ENCODE measurements at regions not wholly inside any gene's neighbourhood (a gene's known extent, or its start where the extent isn't known, plus 50 kb on each side); places are given as distances from the start of the nearest gene placed in this dataset.

- peaks cover 0 to 2% (median 0%) of the 10 kb centered on the region in 5 donors for H3K9me3 ChIP-seq (ENCODE audit: control insufficient read depth in 5 of 5, low read length in 5 of 5)
- no peak overlapping the region for H3K4me3 ChIP-seq (ENCODE audit: low read depth in 1 of 5, low read length in 5 of 5)
- no peaks in the 10 kb centered on the region for H3K27me3 ChIP-seq (ENCODE audit: control insufficient read depth in 5 of 5, insufficient read depth in 4 of 5, low read length in 5 of 5)
- H3K9ac ChIP-seq (ENCODE audit: low read length in 5 of 5) = no peak overlapping the region
- H3K4me1 ChIP-seq (ENCODE audit: control insufficient read depth in 5 of 5, insufficient read depth in 5 of 5, low read length in 5 of 5) = peaks cover 0 to 15% (median 15%) of the 10 kb centered on the region in 5 donors
- no peaks in the 10 kb centered on the region for H3K36me3 ChIP-seq (ENCODE audit: control insufficient read depth in 5 of 5, insufficient read depth in 5 of 5, low read length in 5 of 5)
- H3K27ac ChIP-seq (ENCODE audit: low read depth, low read length) = no peak overlapping the region
Measured at GRCh38 chr2:12291303-12291702, 425.4 kb upstream of the TRIB2 start.

GRCh38 chr2:12293874-12294273 lies 422.9 kb upstream of the TRIB2 start:
- Histone ChIP-seq H3K27ac (ENCODE audit: low read depth, low read length) (no peak overlapping the region), H3K9me3 (ENCODE audit: control insufficient read depth in 5 of 5, low read length in 5 of 5) (peaks cover 0 to 2% (median 0%) of the 10 kb centered on the region in 5 donors), H3K27me3 (ENCODE audit: control insufficient read depth in 5 of 5, insufficient read depth in 4 of 5, low read length in 5 of 5) (no peaks in the 10 kb centered on the region), H3K9ac (ENCODE audit: low read length in 5 of 5) (no peak overlapping the region), H3K4me1 (ENCODE audit: control insufficient read depth in 5 of 5, insufficient read depth in 5 of 5, low read length in 5 of 5) (no peaks in the 10 kb centered on the region), H3K36me3 (ENCODE audit: control insufficient read depth in 5 of 5, insufficient read depth in 5 of 5, low read length in 5 of 5) (no peaks in the 10 kb centered on the region), H3K4me3 (ENCODE audit: low read depth in 1 of 5, low read length in 5 of 5) (no peak overlapping the region)

GRCh38 chr2:12295856-12296519 lies 420.7 kb upstream of the TRIB2 start:
- Histone ChIP-seq H3K4me3 (ENCODE audit: low read depth in 1 of 5, low read length in 5 of 5) (no peak overlapping the region), H3K9ac (ENCODE audit: low read length in 5 of 5) (no peak overlapping the region), H3K4me1 (ENCODE audit: control insufficient read depth in 5 of 5, insufficient read depth in 5 of 5, low read length in 5 of 5) (peaks cover 0 to 9% (median 0%) of the 10 kb centered on the region in 5 donors), H3K27ac (ENCODE audit: low read depth, low read length) (no peak overlapping the region), H3K9me3 (ENCODE audit: control insufficient read depth in 5 of 5, low read length in 5 of 5) (peaks cover 0 to 2% (median 0%) of the 10 kb centered on the region in 5 donors), H3K36me3 (ENCODE audit: control insufficient read depth in 5 of 5, insufficient read depth in 5 of 5, low read length in 5 of 5) (no peaks in the 10 kb centered on the region), H3K27me3 (ENCODE audit: control insufficient read depth in 5 of 5, insufficient read depth in 4 of 5, low read length in 5 of 5) (no peaks in the 10 kb centered on the region)

- no peak overlapping the region for H3K9ac ChIP-seq (ENCODE audit: low read length in 5 of 5)
- H3K4me1 ChIP-seq (ENCODE audit: control insufficient read depth in 5 of 5, insufficient read depth in 5 of 5, low read length in 5 of 5) = peaks cover 0 to 9% (median 0%) of the 10 kb centered on the region in 5 donors
- no peak overlapping the region for H3K27ac ChIP-seq (ENCODE audit: low read depth, low read length)
- peaks cover 0 to 2% (median 0%) of the 10 kb centered on the region in 5 donors for H3K9me3 ChIP-seq (ENCODE audit: control insufficient read depth in 5 of 5, low read length in 5 of 5)
- no peaks in the 10 kb centered on the region for H3K27me3 ChIP-seq (ENCODE audit: control insufficient read depth in 5 of 5, insufficient read depth in 4 of 5, low read length in 5 of 5)
- no peaks in the 10 kb centered on the region for H3K36me3 ChIP-seq (ENCODE audit: control insufficient read depth in 5 of 5, insufficient read depth in 5 of 5, low read length in 5 of 5)
- no peak overlapping the region for H3K4me3 ChIP-seq (ENCODE audit: low read depth in 1 of 5, low read length in 5 of 5)
Measured at GRCh38 chr2:12296915-12297314, 419.8 kb upstream of the TRIB2 start.

- H3K4me3 ChIP-seq (ENCODE audit: low read depth in 1 of 5, low read length in 5 of 5) = no peak overlapping the region
- no peak overlapping the region for H3K9ac ChIP-seq (ENCODE audit: low read length in 5 of 5)
- peaks cover 0 to 9% (median 0%) of the 10 kb centered on the region in 5 donors for H3K4me1 ChIP-seq (ENCODE audit: control insufficient read depth in 5 of 5, insufficient read depth in 5 of 5, low read length in 5 of 5)
- peaks cover 0 to 2% (median 0%) of the 10 kb centered on the region in 5 donors for H3K9me3 ChIP-seq (ENCODE audit: control insufficient read depth in 5 of 5, low read length in 5 of 5)
- no peak overlapping the region for H3K27ac ChIP-seq (ENCODE audit: low read depth, low read length)
- no peaks in the 10 kb centered on the region for H3K27me3 ChIP-seq (ENCODE audit: control insufficient read depth in 5 of 5, insufficient read depth in 4 of 5, low read length in 5 of 5)
- no peaks in the 10 kb centered on the region for H3K36me3 ChIP-seq (ENCODE audit: control insufficient read depth in 5 of 5, insufficient read depth in 5 of 5, low read length in 5 of 5)
Measured at GRCh38 chr2:12298352-12298751, 418.4 kb upstream of the TRIB2 start.

GRCh38 chr2:12299431-12299830 lies 417.3 kb upstream of the TRIB2 start:
- H3K36me3 ChIP-seq (ENCODE audit: control insufficient read depth in 5 of 5, insufficient read depth in 5 of 5, low read length in 5 of 5) = no peaks in the 10 kb centered on the region
- no peak overlapping the region for H3K9ac ChIP-seq (ENCODE audit: low read length in 5 of 5)
- no peak overlapping the region for H3K4me3 ChIP-seq (ENCODE audit: low read depth in 1 of 5, low read length in 5 of 5)
- no peak overlapping the region for H3K27ac ChIP-seq (ENCODE audit: low read depth, low read length)
- peaks cover 0 to 9% (median 0%) of the 10 kb centered on the region in 5 donors for H3K4me1 ChIP-seq (ENCODE audit: control insufficient read depth in 5 of 5, insufficient read depth in 5 of 5, low read length in 5 of 5)
- H3K9me3 ChIP-seq (ENCODE audit: control insufficient read depth in 5 of 5, low read length in 5 of 5) = no peaks in the 10 kb centered on the region
- H3K27me3 ChIP-seq (ENCODE audit: control insufficient read depth in 5 of 5, insufficient read depth in 4 of 5, low read length in 5 of 5) = no peaks in the 10 kb centered on the region

GRCh38 chr2:12300019-12300602 lies 416.6 kb upstream of the TRIB2 start:
- Histone ChIP-seq H3K36me3 (ENCODE audit: control insufficient read depth in 5 of 5, insufficient read depth in 5 of 5, low read length in 5 of 5) (no peaks in the 10 kb centered on the region), H3K27ac (ENCODE audit: low read depth, low read length) (no peak overlapping the region), H3K9me3 (ENCODE audit: control insufficient read depth in 5 of 5, low read length in 5 of 5) (no peaks in the 10 kb centered on the region), H3K4me3 (ENCODE audit: low read depth in 1 of 5, low read length in 5 of 5) (no peak overlapping the region), H3K27me3 (ENCODE audit: control insufficient read depth in 5 of 5, insufficient read depth in 4 of 5, low read length in 5 of 5) (no peaks in the 10 kb centered on the region), H3K4me1 (ENCODE audit: control insufficient read depth in 5 of 5, insufficient read depth in 5 of 5, low read length in 5 of 5) (peaks cover 0 to 9% (median 0%) of the 10 kb centered on the region in 5 donors), H3K9ac (ENCODE audit: low read length in 5 of 5) (no peak overlapping the region)

GRCh38 chr2:12300927-12301326 lies 415.8 kb upstream of the TRIB2 start:
- no peaks in the 10 kb centered on the region for H3K27me3 ChIP-seq (ENCODE audit: control insufficient read depth in 5 of 5, insufficient read depth in 4 of 5, low read length in 5 of 5)
- H3K9ac ChIP-seq (ENCODE audit: low read length in 5 of 5) = no peak overlapping the region
- H3K36me3 ChIP-seq (ENCODE audit: control insufficient read depth in 5 of 5, insufficient read depth in 5 of 5, low read length in 5 of 5) = no peaks in the 10 kb centered on the region
- H3K4me1 ChIP-seq (ENCODE audit: control insufficient read depth in 5 of 5, insufficient read depth in 5 of 5, low read length in 5 of 5) = peaks cover 0 to 9% (median 0%) of the 10 kb centered on the region in 5 donors
- no peak overlapping the region for H3K27ac ChIP-seq (ENCODE audit: low read depth, low read length)
- no peak overlapping the region for H3K4me3 ChIP-seq (ENCODE audit: low read depth in 1 of 5, low read length in 5 of 5)
- no peaks in the 10 kb centered on the region for H3K9me3 ChIP-seq (ENCODE audit: control insufficient read depth in 5 of 5, low read length in 5 of 5)

GRCh38 chr2:12302140-12302539 lies 414.6 kb upstream of the TRIB2 start:
- no peak overlapping the region for H3K4me3 ChIP-seq (ENCODE audit: low read depth in 1 of 5, low read length in 5 of 5)
- no peaks in the 10 kb centered on the region for H3K27me3 ChIP-seq (ENCODE audit: control insufficient read depth in 5 of 5, insufficient read depth in 4 of 5, low read length in 5 of 5)
- H3K9ac ChIP-seq (ENCODE audit: low read length in 5 of 5) = no peak overlapping the region
- H3K36me3 ChIP-seq (ENCODE audit: control insufficient read depth in 5 of 5, insufficient read depth in 5 of 5, low read length in 5 of 5) = no peaks in the 10 kb centered on the region
- no peaks in the 10 kb centered on the region for H3K9me3 ChIP-seq (ENCODE audit: control insufficient read depth in 5 of 5, low read length in 5 of 5)
- no peak overlapping the region for H3K27ac ChIP-seq (ENCODE audit: low read depth, low read length)
- peaks cover 0 to 9% (median 0%) of the 10 kb centered on the region in 5 donors for H3K4me1 ChIP-seq (ENCODE audit: control insufficient read depth in 5 of 5, insufficient read depth in 5 of 5, low read length in 5 of 5)

GRCh38 chr2:12302691-12303090 lies 414.0 kb upstream of the TRIB2 start:
- H3K4me3 ChIP-seq (ENCODE audit: low read depth in 1 of 5, low read length in 5 of 5) = no peak overlapping the region
- H3K4me1 ChIP-seq (ENCODE audit: control insufficient read depth in 5 of 5, insufficient read depth in 5 of 5, low read length in 5 of 5) = peaks cover 0 to 9% (median 0%) of the 10 kb centered on the region in 5 donors
- H3K36me3 ChIP-seq (ENCODE audit: control insufficient read depth in 5 of 5, insufficient read depth in 5 of 5, low read length in 5 of 5) = no peaks in the 10 kb centered on the region
- no peaks in the 10 kb centered on the region for H3K9me3 ChIP-seq (ENCODE audit: control insufficient read depth in 5 of 5, low read length in 5 of 5)
- H3K27ac ChIP-seq (ENCODE audit: low read depth, low read length) = no peak overlapping the region
- no peak overlapping the region for H3K9ac ChIP-seq (ENCODE audit: low read length in 5 of 5)
- no peaks in the 10 kb centered on the region for H3K27me3 ChIP-seq (ENCODE audit: control insufficient read depth in 5 of 5, insufficient read depth in 4 of 5, low read length in 5 of 5)

Data from subcutaneous abdominal adipose tissue (tissue), 5 donors.